Prostate gland (tissue), 2 donors: ENCODE measurements at regions not wholly inside any gene's neighbourhood (a gene's known extent, or its start where the extent isn't known, plus 50 kb on each side); places are given as distances from the start of the nearest gene placed in this dataset.

Source experiments
- DNase-seq: peaks from one replicate; pipeline ENCODE4 v3.0.0-alpha.2; 2019; ENCODE audit warnings: low spot score
- H3K27ac ChIP-seq, 2 donors: fragments of 200-600 bp; sonication (generic); 2 replicates each; pipeline ENCODE4 v1.5.1; 2017 to 2019
- H3K27me3 ChIP-seq: fragments of 200-600 bp; sonication (generic); replicated peaks from 2 replicates; pipeline ENCODE4 v1.5.1; 2019; ENCODE audit not compliant: insufficient read depth
- H3K36me3 ChIP-seq, 2 donors: fragments of 200-600 bp; sonication (generic); 1 replicate in 1 of 2; 2 replicates in 1 of 2; pipeline versions ENCODE4 v1.5.1 to v1.8.1; 2017 to 2019
- H3K4me1 ChIP-seq: fragments of 200-600 bp; sonication (generic); replicated peaks from 2 replicates; pipeline ENCODE4 v1.5.1; 2019
- H3K4me3 ChIP-seq, 2 donors: fragments of 200-600 bp; sonication (generic); 2 replicates each; pipeline ENCODE4 v1.5.1; 2017 to 2019
- H3K9me3 ChIP-seq: fragments of 200-600 bp; sonication (generic); 2 replicates; pipeline ENCODE4 v1.5.1; 2017
- POLR2A ChIP-seq: fragments of 450-650 bp; IDR thresholded peaks from one replicate; pipeline ENCODE4 v1.6.1; 2016; ENCODE audit warnings: antibody characterized with exemption, mild to moderate bottlenecking
- POLR2AphosphoS5 ChIP-seq: sonication (generic); formaldehyde crosslinking; IDR thresholded peaks from one replicate; pipeline ENCODE4 v1.6.1; 2017; ENCODE audit warnings: antibody characterized with exemption
- WGBS: methylation state at CpG from one replicate; pipeline ENCODE4 v1.1.5; 2018; 5-methylcytosine and 5-hydroxymethylcytosine counted together
- intact Hi-C: fragments of 100-400 bp; cut with DNase I; formaldehyde crosslinking; loops from one replicate; pipeline ENCODE4 v1.14.2; 2022
- TF ChIP-seq, protein P1 (sequence below), 4 experiments: fragments of 200-600 bp in 2 of 4; fragments of 450-650 bp in 2 of 4; sonication (generic) in 2 of 4; IDR thresholded peaks; 1 replicate in 3 of 4; 2 replicates in 1 of 4; pipeline ENCODE4 v1.5.1; 2016 to 2019; ENCODE audit warnings: antibody characterized with exemption in 4 of 4, mild to moderate bottlenecking in 2 of 4, moderate library complexity in 2 of 4

GRCh38 chr18:73201940-73202339, 334.2 kb upstream of the NETO1 start:
- Histone ChIP-seq H3K4me3 (no peak overlapping the region), H3K4me1 (no peaks in the 10 kb centered on the region), H3K27ac (no peak overlapping the region), H3K9me3 (no peaks in the 10 kb centered on the region), H3K36me3 (no peaks in the 10 kb centered on the region), H3K27me3 (no peaks in the 10 kb centered on the region)
- no peak for TF ChIP-seq POLR2A
- TF ChIP-seq POLR2AphosphoS5: no peak
- TF ChIP-seq, protein P1, sequence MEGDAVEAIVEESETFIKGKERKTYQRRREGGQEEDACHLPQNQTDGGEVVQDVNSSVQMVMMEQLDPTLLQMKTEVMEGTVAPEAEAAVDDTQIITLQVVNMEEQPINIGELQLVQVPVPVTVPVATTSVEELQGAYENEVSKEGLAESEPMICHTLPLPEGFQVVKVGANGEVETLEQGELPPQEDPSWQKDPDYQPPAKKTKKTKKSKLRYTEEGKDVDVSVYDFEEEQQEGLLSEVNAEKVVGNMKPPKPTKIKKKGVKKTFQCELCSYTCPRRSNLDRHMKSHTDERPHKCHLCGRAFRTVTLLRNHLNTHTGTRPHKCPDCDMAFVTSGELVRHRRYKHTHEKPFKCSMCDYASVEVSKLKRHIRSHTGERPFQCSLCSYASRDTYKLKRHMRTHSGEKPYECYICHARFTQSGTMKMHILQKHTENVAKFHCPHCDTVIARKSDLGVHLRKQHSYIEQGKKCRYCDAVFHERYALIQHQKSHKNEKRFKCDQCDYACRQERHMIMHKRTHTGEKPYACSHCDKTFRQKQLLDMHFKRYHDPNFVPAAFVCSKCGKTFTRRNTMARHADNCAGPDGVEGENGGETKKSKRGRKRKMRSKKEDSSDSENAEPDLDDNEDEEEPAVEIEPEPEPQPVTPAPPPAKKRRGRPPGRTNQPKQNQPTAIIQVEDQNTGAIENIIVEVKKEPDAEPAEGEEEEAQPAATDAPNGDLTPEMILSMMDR (IDR thresholded peaks at IDR 0.05): no peak
- DNase-seq: no peak
- 86% methylated on average over 6 of the region's 6 CpGs for WGBS
- intact Hi-C loops: no loop called here

- H3K27me3 ChIP-seq: no peaks in the 10 kb centered on the region
- no peak for DNase-seq
- WGBS: 53% methylated on average over 1 of the region's 1 CpG
- intact Hi-C loops: no loop called here
- H3K27ac ChIP-seq: no peak overlapping the region
- no peaks in the 10 kb centered on the region for H3K4me1 ChIP-seq
- H3K36me3 ChIP-seq: no peaks in the 10 kb centered on the region
- no peaks in the 10 kb centered on the region for H3K9me3 ChIP-seq
- H3K4me3 ChIP-seq: no peak overlapping the region
- TF ChIP-seq POLR2AphosphoS5 (no peak), POLR2A (no peak)
- TF ChIP-seq, protein P1 (IDR thresholded peaks at IDR 0.05): no peak
Observed at GRCh38 chr18:73199151-73199550, 331.4 kb upstream of the NETO1 start.

GRCh38 chr18:73189718-73190117, 321.9 kb upstream of the NETO1 start:
- H3K27ac ChIP-seq: peak overlapping the region; percentile 42 to 56
- DNase-seq: no peak
- no peaks in the 10 kb centered on the region for H3K4me1 ChIP-seq
- peak; percentile 69 for TF ChIP-seq POLR2AphosphoS5
- TF ChIP-seq POLR2A: no peak
- H3K4me3 ChIP-seq: no peak overlapping the region
- WGBS: 54% methylated on average over 3 of the region's 3 CpGs
- H3K36me3 ChIP-seq: no peaks in the 10 kb centered on the region
- no peaks in the 10 kb centered on the region for H3K9me3 ChIP-seq
- intact Hi-C loops: no loop called here
- H3K27me3 ChIP-seq: no peaks in the 10 kb centered on the region

GRCh38 chr18:73168236-73168635, 300.4 kb upstream of the NETO1 start:
- 36% methylated on average over 4 of the region's 4 CpGs for WGBS
- intact Hi-C loops: no loop called here
- no peak for DNase-seq
- H3K4me1 ChIP-seq: no peaks in the 10 kb centered on the region
- H3K27ac ChIP-seq: no peak overlapping the region
- TF ChIP-seq, protein P1 (IDR thresholded peaks at IDR 0.05): no peak
- no peak for TF ChIP-seq POLR2AphosphoS5
- no peak for TF ChIP-seq POLR2A
- H3K27me3 ChIP-seq: no peaks in the 10 kb centered on the region
- no peaks in the 10 kb centered on the region for H3K9me3 ChIP-seq
- no peak overlapping the region for H3K4me3 ChIP-seq
- H3K36me3 ChIP-seq: no peaks in the 10 kb centered on the region

GRCh38 chr18:73164430-73164829, 296.6 kb upstream of the NETO1 start:
- WGBS: 86% methylated on average over 3 of the region's 3 CpGs

More at GRCh38 chr18:73164430-73164829, 296.6 kb upstream of the NETO1 start:
- Histone ChIP-seq H3K27ac (no peak overlapping the region), H3K27me3 (no peaks in the 10 kb centered on the region), H3K9me3 (no peaks in the 10 kb centered on the region), H3K4me3 (no peak overlapping the region), H3K4me1 (no peaks in the 10 kb centered on the region), H3K36me3 (no peaks in the 10 kb centered on the region)
- TF ChIP-seq POLR2A (no peak), POLR2AphosphoS5 (no peak)
- TF ChIP-seq, protein P1 (IDR thresholded peaks at IDR 0.05): no peak
- intact Hi-C loops: no loop called here
- DNase-seq: no peak
